IMR-90 (cell line): ENCODE measurements at regions not wholly inside any gene's neighbourhood (a gene's known extent, or its start where the extent isn't known, plus 50 kb on each side); places are given as distances from the start of the nearest gene placed in this dataset.
A peak's percentile ranks its signal among the peaks of the same experiment; 100 is the strongest.

Experiments
- ATAC-seq: fragments of 200-7000 bp; cut with Tn5 transposase; 2 replicates; pipeline ENCODE4 v1.9.1; 2020; ENCODE audit warnings: low read depth, mild to moderate bottlenecking, moderate library complexity
- BruUV-seq: library from RNA; stranded (reverse); fragments of 400-500 nt; replicated peaks from 2 replicates; lab custom pipeline; 2021; lab: Mats Ljungman, UMichigan
- CTCF ChIA-PET: fragments of 300-600 bp; formaldehyde crosslinking; extraction: SDS; loops from one replicate; lab custom pipeline; 2021; ENCODE audit warnings: antibody characterized with exemption; lab: Yijun Ruan, JAX
- POLR2A ChIA-PET: fragments of 300-600 bp; sonication (Branson Sonifier 250); formaldehyde crosslinking; loops from one replicate; lab custom pipeline; 2022; ENCODE audit warnings: antibody characterized with exemption; ENCODE audit not compliant: unreplicated experiment; lab: Charles Lee
- DNase-seq: peaks from one replicate; pipeline ENCODE4 v3.0.0; 2013
- H2AFZ ChIP-seq: replicated peaks from 2 replicates; pipeline ENCODE3; 2013; ENCODE audit warnings: low read length, mild to moderate bottlenecking; ENCODE audit not compliant: poor library complexity
- H2AK5ac ChIP-seq: 2 replicates; pipeline ENCODE4 v1.6.1; 2013; ENCODE audit warnings: low read depth, low read length, inconsistent platforms
- H2AK9ac ChIP-seq: replicated peaks from 2 replicates; pipeline ENCODE3; 2013; ENCODE audit warnings: mild to moderate bottlenecking, low read depth, low read length, moderate library complexity; ENCODE audit not compliant: poor library complexity
- H2BK120ac ChIP-seq: 2 replicates; pipeline ENCODE4 v1.6.1; 2013; ENCODE audit warnings: low read depth, low read length, inconsistent platforms
- H2BK15ac ChIP-seq: 3 replicates; pipeline ENCODE4 v1.6.1; 2013; ENCODE audit warnings: low read depth, low read length, inconsistent platforms
- H2BK20ac ChIP-seq: 2 replicates; pipeline ENCODE4 v1.6.1; 2013; ENCODE audit warnings: low read depth, mild to moderate bottlenecking, inconsistent platforms, low read length, moderate library complexity
- H2BK5ac ChIP-seq: 2 replicates; pipeline ENCODE4 v1.6.1; 2013; ENCODE audit warnings: mild to moderate bottlenecking, low read depth, low read length, inconsistent platforms; ENCODE audit not compliant: poor library complexity, severe bottlenecking
- H3K14ac ChIP-seq: replicated peaks from 2 replicates; pipeline ENCODE4 v1.6.1; 2013; ENCODE audit warnings: low read depth, low read length, inconsistent platforms
- H3K18ac ChIP-seq: 2 replicates; pipeline ENCODE4 v1.6.1; 2013; ENCODE audit warnings: low read depth, low read length, control low read depth
- H3K23ac ChIP-seq: 2 replicates; pipeline ENCODE4 v1.6.1; 2013; ENCODE audit warnings: low read depth, low read length, inconsistent platforms
- H3K27ac ChIP-seq: 2 replicates; pipeline ENCODE4 v1.5.1; 2013; ENCODE audit warnings: mild to moderate bottlenecking, control low read depth, low read length; ENCODE audit not compliant: insufficient read depth
- H3K27me3 ChIP-seq: 2 replicates; pipeline ENCODE4 v1.6.1; 2013; ENCODE audit warnings: low read length; ENCODE audit not compliant: control insufficient read depth, insufficient read depth
- H3K36me3 ChIP-seq: 2 replicates; pipeline ENCODE4 v1.6.1; 2013; ENCODE audit warnings: low read length, mixed read lengths; ENCODE audit not compliant: control insufficient read depth, insufficient read depth
- H3K4ac ChIP-seq: 2 replicates; pipeline ENCODE4 v1.6.1; 2013; ENCODE audit warnings: low read depth, low read length, inconsistent platforms
- H3K4me1 ChIP-seq: 2 replicates; pipeline ENCODE4 v1.6.1; 2013; ENCODE audit warnings: low read length, mixed read lengths; ENCODE audit not compliant: control insufficient read depth, insufficient read depth
- H3K4me2 ChIP-seq: 2 replicates; pipeline ENCODE4 v1.6.1; 2013; ENCODE audit warnings: low read depth, mild to moderate bottlenecking, control low read depth, low read length, moderate library complexity
- H3K4me3 ChIP-seq: 2 replicates; pipeline ENCODE4 v1.5.1; 2013; ENCODE audit warnings: low read depth, mild to moderate bottlenecking, control low read depth, low read length, moderate library complexity; ENCODE audit not compliant: insufficient read depth
- H3K56ac ChIP-seq: 2 replicates; pipeline ENCODE4 v1.6.1; 2013; ENCODE audit warnings: low read length, inconsistent platforms; ENCODE audit not compliant: insufficient read depth; ENCODE audit errors: extremely low read depth
- H3K79me1 ChIP-seq, 2 experiments: 2 replicates each; pipeline ENCODE4 v1.6.1; 2013; ENCODE audit warnings: low read length in 2 of 2, inconsistent platforms in 1 of 2, low read depth in 1 of 2
- H3K9ac ChIP-seq: 2 replicates; pipeline ENCODE4 v1.6.1; 2013; ENCODE audit warnings: low read depth, low read length, control low read depth
- H3K9me1 ChIP-seq: 2 replicates; pipeline ENCODE4 v1.6.1; 2013; ENCODE audit warnings: low read length, inconsistent platforms; ENCODE audit not compliant: insufficient read depth
- H3K9me3 ChIP-seq: 2 replicates; pipeline ENCODE4 v1.6.1; 2013; ENCODE audit warnings: low read length; ENCODE audit not compliant: control insufficient read depth, insufficient read depth
- H4K20me1 ChIP-seq: 2 replicates; pipeline ENCODE4 v1.6.1; 2013; ENCODE audit warnings: low read length, inconsistent platforms; ENCODE audit not compliant: insufficient read depth
- H4K5ac ChIP-seq: 2 replicates; pipeline ENCODE4 v1.6.1; 2013; ENCODE audit warnings: mild to moderate bottlenecking, low read depth, low read length, control low read depth
- H4K8ac ChIP-seq, 2 experiments: 2 replicates each; pipeline ENCODE4 v1.6.1; 2013; ENCODE audit warnings: low read depth in 2 of 2, low read length in 2 of 2, control low read depth in 1 of 2, inconsistent platforms in 1 of 2
- H4K91ac ChIP-seq: 2 replicates; pipeline ENCODE4 v1.6.1; 2013; ENCODE audit warnings: low read depth, low read length, inconsistent platforms; ENCODE audit not compliant: insufficient read depth
- BHLHE40 ChIP-seq: fragments of 150-350 bp; IDR thresholded peaks from 2 replicates; pipeline ENCODE4 v1.6.1; 2016; ENCODE audit warnings: mild to moderate bottlenecking, low read depth, low read length
- CEBPB ChIP-seq: IDR thresholded peaks from 2 replicates; pipeline ENCODE4 v1.6.1; 2012; ENCODE audit warnings: low read depth, low read length, improper control_type of control experiment
- POLR2A ChIP-seq: IDR thresholded peaks from 2 replicates; pipeline ENCODE4 v1.6.1; 2012; ENCODE audit warnings: mild to moderate bottlenecking, low read depth, low read length
- SMC3 ChIP-seq: fragments of 150-350 bp; IDR thresholded peaks from 2 replicates; pipeline ENCODE4 v1.6.1; 2016; ENCODE audit warnings: low read depth, mild to moderate bottlenecking, antibody characterized with exemption, low read length, moderate library complexity
- USF2 ChIP-seq: fragments of 150-350 bp; IDR thresholded peaks from 2 replicates; pipeline ENCODE4 v1.6.1; 2017; ENCODE audit warnings: mild to moderate bottlenecking, antibody characterized with exemption, low read length, low read depth
- WGBS, 2 experiments: methylation state at CpG; one replicate each; pipeline versions ENCODE4 v1.1.5 to v1.1.7; 2013; ENCODE audit warnings: missing lambda C conversion rate in 2 of 2; ENCODE audit not compliant: insufficient read length in 1 of 2; ENCODE audit errors: extremely low coverage in 2 of 2; 5-methylcytosine and 5-hydroxymethylcytosine counted together
- dilution Hi-C: fragments of 300-500 bp; cut with HindIII; formaldehyde crosslinking; loops from one replicate; pipeline ENCODE4 v1.14.3; 2018; ENCODE audit warnings: low sequenced_read_pairs; ENCODE audit not compliant: unreplicated experiment
- in situ Hi-C: fragments of 300-500 bp; cut with MboI; formaldehyde crosslinking; loops from 3 replicates; pipeline ENCODE4 v1.14.3; 2019; ENCODE audit warnings: low sequenced_read_pairs, inconsistent platforms, mixed read lengths
- intact Hi-C: fragments of 100-400 bp; cut with micrococcal nuclease; formaldehyde crosslinking; loops from 2 replicates; pipeline ENCODE4 v1.10.0; 2022

DNA sequence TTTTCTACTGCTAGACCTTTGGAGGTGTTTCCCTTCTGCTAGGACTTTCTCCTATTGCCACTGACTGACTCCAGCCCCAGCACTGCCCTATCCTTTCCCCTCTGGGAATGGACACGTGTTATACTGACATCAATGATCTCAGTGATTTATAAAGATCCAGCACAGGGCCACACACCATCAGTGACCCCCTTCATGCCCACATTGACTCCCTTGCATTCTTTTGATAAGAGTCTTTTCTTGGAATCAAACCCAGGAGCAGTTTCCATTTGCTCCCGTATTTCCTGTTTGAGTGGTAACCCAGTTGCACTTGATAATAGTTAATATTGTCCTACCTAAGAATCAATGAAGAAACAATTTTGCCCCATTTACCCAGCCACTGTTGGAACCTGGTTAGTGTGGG lies 501.0 kb upstream of the USP24 start:
- ATAC-seq (peak; percentile 5; the same call in 1 of the 2 replicates), DNase-seq (peak; percentile 61)
- CTCF ChIA-PET = no interaction called here

More for the DNA sequence above, 501.0 kb upstream of the USP24 start:
- H3K4me2 ChIP-seq = no peak overlapping the region; the same call in 1 of the 2 replicates
- peak overlapping the region; percentile 95 for H4K91ac ChIP-seq
- H3K36me3 ChIP-seq = no peaks in the 10 kb centered on the region
- H2BK15ac ChIP-seq = peak overlapping the region; percentile 98
- H3K27me3 ChIP-seq = no peaks in the 10 kb centered on the region
- H4K8ac ChIP-seq = peak overlapping the region; percentile 85 to 91
- dilution Hi-C loops = no loop called here
- H3K27ac ChIP-seq = peak overlapping the region; percentile 97
- peak overlapping the region; percentile 45 for H3K9ac ChIP-seq
- H4K20me1 ChIP-seq = no peaks in the 10 kb centered on the region
- peak overlapping the region; percentile 86 for H2AK5ac ChIP-seq
- H2BK120ac ChIP-seq = peak overlapping the region; percentile 100
- intact Hi-C loops = loop anchor here (5.0 to 10.0 kb wide), 3 partner anchors 209 to 769 kb away; no protein-coding TSS in a partner anchor
- peak overlapping the region; percentile 91 for H3K56ac ChIP-seq
- H3K9me3 ChIP-seq = no peaks in the 10 kb centered on the region
- peak overlapping the region; percentile 83 for H3K23ac ChIP-seq
- WGBS, 2 experiments = 86% methylated on average over 1 of the region's 2 CpGs; no CpG with 5 or more reads in 1 of the 2 experiments
- peaks cover 29% of the 10 kb centered on the region for H3K9me1 ChIP-seq
- no peak for TF ChIP-seq CEBPB
- TF ChIP-seq USF2 = 0 out of 2 replicates have a peak, but pooled peaks have one; percentile 7
- peak; percentile 27; the same call in 1 of the 2 replicates for TF ChIP-seq BHLHE40
- TF ChIP-seq POLR2A = no peak
- TF ChIP-seq SMC3 = no peak
- peak overlapping the region; percentile 100 for H3K4ac ChIP-seq
- POLR2A ChIA-PET = no interaction called here
- BruUV-seq = no TSS peak
- H4K5ac ChIP-seq = peak overlapping the region; percentile 78
- no peak overlapping the region for H3K4me3 ChIP-seq
- H2BK20ac ChIP-seq = peak overlapping the region; percentile 100
- H3K14ac ChIP-seq = peak overlapping the region; percentile 96
- H3K79me1 ChIP-seq = 0 out of 4 replicates have a peak, but pooled peaks cover 0 to 6% of the 10 kb centered on the region in 2 experiments
- peak overlapping the region; percentile 99 for H2BK5ac ChIP-seq
- no peak overlapping the region for H2AFZ ChIP-seq
- H3K18ac ChIP-seq = peak overlapping the region; percentile 98
- peaks cover 36% of the 10 kb centered on the region for H3K4me1 ChIP-seq
- peak overlapping the region; percentile 68 for H2AK9ac ChIP-seq
- in situ Hi-C loops = no loop called here
